ENCODE measurements at regions not wholly inside any gene's neighbourhood (a gene's known extent, or its start where the extent isn't known, plus 50 kb on each side); places are given as distances from the start of the nearest gene placed in this dataset.

DNA sequence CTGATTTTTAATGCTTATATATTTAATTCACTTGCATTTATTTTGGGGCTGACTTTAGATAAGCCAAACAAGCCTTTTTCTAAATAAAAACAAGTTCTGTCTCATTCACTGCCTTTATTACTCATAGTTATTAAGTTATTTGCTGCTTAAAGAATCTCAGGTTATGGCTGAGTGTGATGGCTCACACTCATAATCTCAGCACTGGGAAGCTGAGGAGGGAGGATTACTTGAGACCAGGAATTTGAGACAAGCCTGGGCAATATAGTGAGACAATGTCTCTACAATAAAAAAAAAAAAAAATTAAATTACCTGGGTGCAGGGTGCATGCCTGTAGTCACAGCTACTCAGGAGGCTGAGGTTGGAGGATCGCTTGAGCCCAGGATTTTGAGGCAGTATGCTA lies 85.0 kb upstream of the MAN2A1 start:
- TF ChIP-seq POLR2AphosphoS5 (IDR thresholded peaks at IDR 0.05) (no peak), EP300 (IDR thresholded peaks at IDR 0.05) (no peak), POLR2A (IDR thresholded peaks at IDR 0.05) (no peak)
- TF ChIP-seq, protein P1, sequence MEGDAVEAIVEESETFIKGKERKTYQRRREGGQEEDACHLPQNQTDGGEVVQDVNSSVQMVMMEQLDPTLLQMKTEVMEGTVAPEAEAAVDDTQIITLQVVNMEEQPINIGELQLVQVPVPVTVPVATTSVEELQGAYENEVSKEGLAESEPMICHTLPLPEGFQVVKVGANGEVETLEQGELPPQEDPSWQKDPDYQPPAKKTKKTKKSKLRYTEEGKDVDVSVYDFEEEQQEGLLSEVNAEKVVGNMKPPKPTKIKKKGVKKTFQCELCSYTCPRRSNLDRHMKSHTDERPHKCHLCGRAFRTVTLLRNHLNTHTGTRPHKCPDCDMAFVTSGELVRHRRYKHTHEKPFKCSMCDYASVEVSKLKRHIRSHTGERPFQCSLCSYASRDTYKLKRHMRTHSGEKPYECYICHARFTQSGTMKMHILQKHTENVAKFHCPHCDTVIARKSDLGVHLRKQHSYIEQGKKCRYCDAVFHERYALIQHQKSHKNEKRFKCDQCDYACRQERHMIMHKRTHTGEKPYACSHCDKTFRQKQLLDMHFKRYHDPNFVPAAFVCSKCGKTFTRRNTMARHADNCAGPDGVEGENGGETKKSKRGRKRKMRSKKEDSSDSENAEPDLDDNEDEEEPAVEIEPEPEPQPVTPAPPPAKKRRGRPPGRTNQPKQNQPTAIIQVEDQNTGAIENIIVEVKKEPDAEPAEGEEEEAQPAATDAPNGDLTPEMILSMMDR (IDR thresholded peaks at IDR 0.05): no peak
